Posterior vena cava (tissue), 2 donors: ENCODE measurements at regions not wholly inside any gene's neighbourhood (a gene's known extent, or its start where the extent isn't known, plus 50 kb on each side); places are given as distances from the start of the nearest gene placed in this dataset.
"Not testable (repeated sequence)": the region's sequence is repeated elsewhere in the genome, so short reads cannot be mapped to it uniquely, and the experiment has no call there.

Experiments used
- DNase-seq: peaks from one replicate; pipeline ENCODE4 v3.0.0-alpha.2; 2020; ENCODE audit warnings: low spot score
- intact Hi-C, 2 donors: fragments of 100-400 bp; cut with DNase I; formaldehyde crosslinking; loops; one replicate each; pipeline versions ENCODE4 v1.14.1 to v1.14.2; 2022 to 2023
- donor health status: DM: yes; HTN: yes; CAD: no.
- donor health status: DM: yes; HTN: yes; CAD: no.

DNA sequence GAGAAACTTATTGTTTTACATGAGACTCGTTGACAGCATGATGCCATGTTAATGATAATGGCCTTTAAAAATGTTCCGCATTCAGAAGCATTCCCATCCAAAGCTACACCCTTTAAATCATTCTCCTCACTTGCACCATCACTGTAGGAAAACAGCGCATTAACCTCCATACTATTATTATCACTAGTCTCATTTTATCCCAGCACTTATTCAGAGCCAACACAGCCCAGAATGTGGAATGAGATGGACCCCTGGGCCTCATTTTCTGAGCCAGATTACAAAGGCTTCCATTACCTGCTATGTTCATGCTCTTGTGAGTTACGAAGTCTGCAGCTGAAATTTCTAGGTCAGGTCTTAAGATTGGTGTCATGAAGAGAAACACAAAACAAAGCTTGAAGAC lies 159.4 kb downstream of the HS3ST3A1 start:
- intact Hi-C loops: no loop called here
- no peak for DNase-seq

DNA sequence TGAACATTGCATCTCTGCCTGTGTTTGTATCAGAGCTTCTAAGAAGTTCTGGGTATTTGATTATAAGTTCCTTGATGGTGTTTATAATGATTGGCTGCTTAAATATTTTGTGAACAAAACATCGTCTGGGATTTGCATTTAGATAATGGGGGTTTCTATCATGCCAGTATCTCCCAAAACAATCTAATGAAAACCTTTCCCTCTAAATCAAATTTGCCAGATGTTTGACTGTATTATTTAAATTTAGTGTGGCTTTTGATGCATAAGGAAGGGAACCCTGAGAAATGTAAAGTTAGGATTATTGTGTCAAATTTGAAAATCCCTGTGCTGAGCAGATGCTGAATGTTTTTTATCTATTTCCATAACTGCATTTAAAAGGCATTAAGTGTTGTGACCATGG lies 159.9 kb downstream of the HS3ST3A1 start:
- DNase-seq: no peak
- intact Hi-C loops: no loop called here

DNA sequence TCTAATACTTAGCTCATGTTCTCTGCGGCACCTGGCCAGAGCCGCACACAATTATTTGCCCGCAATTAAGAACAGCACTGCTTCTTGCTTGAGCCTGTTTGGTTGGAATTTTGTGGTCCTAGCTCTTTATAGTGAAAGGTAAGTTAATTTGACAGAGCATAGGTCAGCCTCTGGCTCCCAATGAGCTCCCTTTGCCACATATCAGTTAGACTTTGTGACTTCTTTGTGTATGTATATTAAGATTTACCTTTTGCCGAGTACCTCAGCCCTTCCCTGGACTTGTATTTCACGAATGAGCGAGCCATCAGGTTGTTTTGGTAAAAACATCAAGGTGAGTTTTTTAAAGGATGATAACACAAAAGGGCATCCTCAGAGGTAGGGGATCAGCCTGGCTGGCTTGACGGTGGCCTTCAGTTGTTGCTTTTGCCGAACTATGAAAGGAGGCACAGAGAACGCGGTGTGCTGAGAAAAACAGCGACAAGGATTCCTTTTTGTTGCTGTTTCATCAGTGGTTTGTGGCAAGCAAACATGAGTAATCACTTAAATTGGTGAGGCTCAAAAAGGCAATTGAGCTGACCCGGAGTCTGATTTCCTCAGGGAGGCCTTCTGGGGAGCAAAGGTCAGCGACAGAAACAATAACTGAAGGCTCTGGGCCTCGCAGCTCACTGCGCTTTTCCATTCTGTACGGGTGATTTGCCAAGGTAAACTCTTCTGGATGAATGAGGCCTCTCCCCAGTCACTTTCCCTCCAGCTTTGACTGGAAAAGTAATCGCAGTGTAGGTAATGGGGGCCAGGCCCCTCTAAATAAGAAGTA lies 163.6 kb downstream of the HS3ST3A1 start:
- intact Hi-C loops: no loop called here
- DNase-seq: no peak

DNA sequence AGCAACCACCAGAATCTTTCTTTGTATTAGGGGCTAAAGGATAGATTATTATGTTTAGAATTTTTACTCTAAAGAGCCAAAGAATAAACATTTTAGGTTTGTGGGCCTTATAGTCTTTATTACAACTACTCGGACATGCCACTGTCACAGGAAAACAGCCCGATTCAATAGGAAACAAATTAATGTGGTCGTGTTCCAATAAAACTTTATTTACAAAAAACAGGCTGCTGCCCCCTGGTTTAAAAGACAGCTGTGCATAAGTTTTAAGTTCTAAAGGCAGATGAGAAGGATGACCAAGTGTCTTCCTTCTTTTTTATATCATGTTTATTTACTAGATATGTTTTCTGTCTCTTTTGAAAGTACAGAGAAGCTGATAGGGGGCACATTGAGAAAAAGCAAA lies 166.5 kb downstream of the HS3ST3A1 start:
- no peak for DNase-seq
- intact Hi-C loops: no loop called here

DNA sequence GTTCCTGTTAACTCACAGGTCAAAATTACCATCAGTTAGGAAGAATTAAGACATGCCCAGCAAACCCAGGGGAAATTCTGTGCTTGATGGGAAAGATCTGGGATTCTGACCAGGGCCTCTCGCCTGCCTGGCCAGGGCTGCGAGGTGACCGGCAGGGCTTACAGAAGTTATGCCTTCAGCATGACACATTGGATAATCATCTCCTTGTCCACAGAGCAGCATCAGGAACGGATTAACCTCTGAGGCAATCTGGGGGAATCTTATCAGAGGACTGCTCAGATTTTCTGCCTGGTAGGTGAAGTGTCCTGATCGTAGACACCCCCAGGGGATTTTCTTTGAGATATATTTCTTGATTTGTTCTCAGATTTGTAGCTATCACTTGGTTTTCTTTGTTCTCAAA lies 172.5 kb downstream of the HS3ST3A1 start:
- DNase-seq: no peak
- intact Hi-C loops: no loop called here

DNA sequence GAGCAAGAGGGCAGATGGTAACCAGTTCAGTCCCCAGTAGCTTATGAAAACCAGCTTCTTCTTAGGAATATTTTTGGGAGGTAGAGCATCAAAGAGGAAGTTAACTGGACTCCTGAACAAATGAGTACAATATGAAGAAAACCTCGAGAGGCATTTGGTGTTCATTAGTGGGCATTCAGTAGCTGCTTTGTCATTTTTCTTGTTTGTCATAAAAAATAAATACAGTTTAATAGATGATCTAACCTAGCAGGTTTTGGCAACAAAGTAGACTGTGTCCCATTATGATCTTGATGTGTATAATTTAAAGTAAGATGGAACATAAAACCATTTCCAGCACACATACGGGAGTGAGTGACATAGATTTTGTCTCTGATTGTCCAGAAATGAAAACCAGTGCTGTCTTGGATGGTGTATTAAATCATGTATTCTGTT lies 173.1 kb downstream of the HS3ST3A1 start:
- DNase-seq: no peak
- intact Hi-C loops: no loop called here

DNA sequence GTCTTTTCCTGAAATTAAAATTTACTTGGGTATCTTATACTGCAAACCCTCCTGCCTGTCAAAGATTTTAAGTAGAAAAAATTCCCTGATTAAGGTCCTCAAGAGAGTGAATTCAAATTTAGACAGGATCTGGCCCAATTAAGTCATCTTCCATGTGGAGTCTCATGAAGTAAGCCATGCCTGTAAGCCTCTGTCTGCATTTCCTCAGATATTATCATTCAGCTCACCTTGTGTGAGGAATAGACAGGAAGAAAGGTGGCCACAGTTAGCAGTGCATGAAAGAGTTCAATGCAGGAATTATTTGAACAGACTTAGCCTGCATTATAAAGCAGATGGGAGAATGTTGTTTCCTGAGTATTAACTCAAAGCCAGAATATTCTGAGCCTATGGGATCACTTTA lies 174.7 kb downstream of the HS3ST3A1 start:
- DNase-seq: no peak
- intact Hi-C loops: no loop called here

DNA sequence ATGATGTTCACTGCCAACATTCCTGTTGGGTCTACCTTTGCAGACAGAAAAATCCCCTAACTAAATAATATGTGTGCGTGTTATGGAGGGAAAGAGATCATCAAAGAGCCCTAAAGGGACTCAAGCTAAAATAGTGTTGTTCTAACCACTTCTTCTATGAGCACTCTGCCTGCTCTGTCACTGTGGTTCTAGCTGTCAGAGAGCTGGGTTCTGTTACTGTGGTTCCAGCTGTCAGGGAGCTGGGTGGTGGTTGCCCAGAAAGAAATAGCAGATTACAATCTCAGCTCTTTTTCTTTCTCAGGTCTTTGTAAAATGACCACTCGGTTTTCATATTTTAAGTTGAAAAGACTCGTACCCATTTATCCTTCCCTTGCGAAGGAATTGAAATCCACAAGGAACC lies 176.3 kb downstream of the HS3ST3A1 start:
- DNase-seq: no peak
- intact Hi-C loops: no loop called here

DNA sequence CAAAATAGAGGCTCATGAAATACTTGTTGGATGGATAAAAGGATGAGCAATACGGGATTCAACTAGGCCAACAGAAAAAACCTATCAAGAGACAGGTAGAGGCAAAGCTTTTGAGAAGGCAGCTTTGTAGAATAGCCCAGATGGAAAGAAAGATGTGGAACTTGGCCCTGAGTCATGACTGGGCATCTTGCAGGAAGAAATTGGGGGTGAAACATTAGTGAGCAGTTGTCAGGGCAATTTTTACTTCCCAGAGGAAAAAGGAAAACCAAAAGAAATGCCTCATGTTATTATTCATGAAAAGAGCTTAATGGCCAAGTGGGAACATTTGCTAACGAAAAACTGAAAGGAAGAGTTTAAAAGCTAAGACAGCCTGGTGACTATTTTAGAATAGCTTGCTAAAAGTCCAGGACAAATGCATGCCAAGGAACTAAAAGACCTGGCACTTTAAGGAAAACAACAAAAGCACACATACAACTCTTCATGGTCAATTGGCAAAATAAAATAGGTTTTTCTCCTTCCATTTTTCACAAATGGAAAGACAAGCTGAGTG lies 180.1 kb downstream of the HS3ST3A1 start:
- intact Hi-C loops: no loop called here
- no peak for DNase-seq

DNA sequence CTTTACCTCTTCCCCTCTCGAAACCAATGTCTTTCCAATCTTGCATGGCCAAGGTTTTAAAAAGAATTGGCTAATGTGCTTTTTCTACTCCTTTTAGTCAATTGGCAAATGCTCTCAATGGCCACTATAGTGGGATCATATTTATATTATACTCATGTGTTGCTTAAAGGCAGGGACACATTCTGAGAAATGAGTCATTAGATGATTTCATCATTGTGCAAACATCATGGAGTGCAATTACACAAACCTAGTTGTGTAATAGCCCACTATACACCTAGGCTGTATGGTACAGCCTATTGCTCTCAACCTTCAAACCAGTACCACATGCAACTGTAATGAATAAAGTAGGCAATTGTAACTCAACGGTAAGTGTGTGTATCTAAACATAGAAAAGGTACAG lies 180.9 kb downstream of the HS3ST3A1 start:
- no peak for DNase-seq
- intact Hi-C loops: no loop called here

DNA sequence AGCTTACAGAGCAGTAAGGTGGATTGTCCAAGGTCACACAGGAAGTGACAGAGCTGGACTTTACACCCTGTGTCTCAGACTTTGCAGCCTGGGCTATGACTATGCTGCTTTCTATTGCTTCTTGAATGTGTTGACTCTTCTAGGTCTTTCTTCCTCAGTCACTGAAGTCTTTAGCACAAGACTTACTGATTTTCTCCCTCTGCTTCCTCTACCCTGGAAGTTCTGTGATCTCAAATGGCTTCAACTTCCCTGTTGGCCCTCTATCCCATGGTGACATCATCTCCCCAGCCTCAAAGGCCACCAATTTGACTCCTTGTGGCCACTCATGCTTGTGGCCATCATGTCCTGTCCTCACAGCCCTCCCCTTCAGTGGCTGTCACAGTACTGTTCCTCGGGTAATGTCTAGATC lies 181.3 kb downstream of the HS3ST3A1 start:
- intact Hi-C loops: no loop called here

DNA sequence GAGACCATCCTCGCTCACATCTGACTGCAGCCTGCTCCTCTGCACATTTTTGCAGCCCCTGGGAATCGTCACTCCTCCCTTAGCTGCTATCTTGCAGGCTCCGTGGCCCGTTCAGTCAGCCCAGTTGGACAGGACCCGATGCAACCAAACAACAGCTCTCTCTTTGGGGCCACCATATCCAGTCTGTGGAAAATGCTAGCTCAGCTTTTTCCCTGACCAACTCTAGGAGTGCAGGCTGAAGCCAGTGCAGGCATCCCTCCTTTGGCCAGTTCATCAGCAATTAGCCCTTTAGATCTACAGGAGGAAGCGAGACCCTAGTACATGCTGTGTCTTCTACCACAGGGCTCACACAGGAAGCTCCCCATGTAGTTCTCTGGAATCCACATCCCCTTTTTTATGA lies 182.1 kb downstream of the HS3ST3A1 start:
- intact Hi-C loops: no loop called here
- DNase-seq: no peak

More for the DNA sequence above, 181.3 kb downstream of the HS3ST3A1 start:
- DNase-seq: no peak

DNA sequence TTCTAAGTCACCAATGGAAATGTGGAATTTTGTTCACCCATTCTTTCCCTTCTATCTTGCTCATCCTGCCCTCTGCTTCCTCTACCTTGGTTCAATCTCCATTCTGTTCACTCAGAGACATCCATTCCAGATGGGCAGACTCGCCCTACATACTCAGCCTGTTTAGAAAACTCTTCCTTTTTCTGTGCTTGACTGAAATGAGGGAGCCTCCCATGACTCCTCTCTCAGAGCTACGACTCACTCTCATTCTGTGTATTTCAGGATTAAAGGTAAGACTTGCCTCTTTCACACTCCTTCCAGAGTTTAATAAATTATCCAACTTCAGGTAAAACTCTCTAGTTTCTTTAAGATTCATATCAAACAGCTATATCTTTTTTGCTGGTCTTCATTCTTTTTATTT lies 182.8 kb downstream of the HS3ST3A1 start:
- intact Hi-C loops: no loop called here
- no peak for DNase-seq

DNA sequence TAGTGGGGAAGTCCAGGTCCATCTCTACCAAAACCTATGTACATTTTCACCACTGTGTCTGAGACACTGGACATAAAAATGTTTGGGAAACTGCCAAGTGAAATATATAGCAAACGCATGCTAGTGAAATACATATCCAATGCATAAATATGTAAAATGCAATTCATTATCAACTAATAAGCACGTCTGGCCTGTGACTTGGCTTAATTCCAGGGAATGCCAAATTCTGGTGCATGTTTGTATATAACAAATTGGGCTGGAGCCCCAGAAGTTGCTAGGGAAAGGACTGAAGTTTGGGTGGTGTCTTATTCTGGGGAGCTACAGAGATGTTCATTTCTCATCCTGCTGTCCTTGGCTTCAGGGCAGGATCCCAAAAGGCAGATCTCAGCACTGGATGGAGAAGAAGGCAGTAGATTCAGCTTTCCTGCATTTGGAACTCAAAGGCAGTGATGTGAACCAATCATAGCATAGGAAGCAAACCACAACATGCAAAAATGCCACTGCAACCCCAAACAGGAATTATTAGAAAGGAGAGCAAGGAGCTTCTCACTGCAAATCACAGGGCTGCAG lies 184.3 kb downstream of the HS3ST3A1 start:
- intact Hi-C loops: no loop called here
- DNase-seq: no peak

DNA sequence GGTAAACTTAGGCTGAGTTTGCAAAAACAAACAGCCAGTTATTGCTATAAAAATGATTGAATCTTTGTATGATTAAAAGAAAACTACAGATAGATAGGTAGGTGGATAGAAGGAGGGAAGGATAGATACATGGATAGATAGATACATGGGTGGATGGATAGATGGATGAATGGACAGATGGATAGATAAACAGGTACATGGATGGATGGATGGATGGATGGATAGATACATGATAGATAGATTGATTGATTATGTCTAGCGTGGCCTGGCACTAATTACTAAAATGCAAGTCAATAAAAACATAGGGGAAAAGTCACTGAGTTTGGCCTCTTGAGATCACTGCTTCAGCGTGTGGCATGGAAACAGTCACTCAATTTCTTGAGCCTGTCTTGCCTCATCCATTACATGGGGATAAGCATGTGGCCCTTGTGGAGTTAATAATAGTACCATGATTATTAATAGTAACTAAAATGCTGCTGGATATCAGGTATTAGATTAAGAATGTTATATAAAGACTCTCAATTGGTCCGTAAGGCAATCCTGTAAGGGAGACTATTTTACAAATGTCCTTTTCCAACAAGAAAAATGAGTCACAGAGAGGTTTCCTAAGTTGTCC lies 184.9 kb downstream of the HS3ST3A1 start:
- intact Hi-C loops: no loop called here
- DNase-seq: no peak

DNA sequence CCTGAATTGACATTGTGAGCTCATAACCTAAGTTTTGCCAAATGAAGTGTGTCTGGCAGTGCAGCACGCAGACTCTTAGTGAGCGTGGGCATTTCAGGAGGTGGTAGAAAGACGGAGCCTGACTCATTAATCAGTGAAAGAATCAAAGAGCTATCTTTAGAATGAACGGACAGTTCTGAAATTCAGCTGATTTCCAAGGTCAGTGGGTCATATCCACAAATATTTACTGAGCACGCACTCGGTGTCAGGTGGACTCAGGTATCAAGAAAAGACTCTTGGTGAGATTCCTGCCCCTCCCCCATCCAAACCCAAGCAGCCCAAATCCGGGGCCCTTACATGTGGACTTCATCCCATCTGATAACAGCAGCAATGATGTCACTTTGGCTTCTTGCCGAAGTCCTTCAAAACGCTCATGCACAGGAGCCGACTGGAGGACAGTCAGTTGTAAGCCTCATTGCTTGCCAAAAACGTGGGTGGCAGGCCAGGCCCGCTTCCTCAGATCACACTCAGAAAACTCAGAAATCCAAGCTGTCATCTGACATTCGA lies 185.8 kb downstream of the HS3ST3A1 start:
- DNase-seq: no peak

DNA sequence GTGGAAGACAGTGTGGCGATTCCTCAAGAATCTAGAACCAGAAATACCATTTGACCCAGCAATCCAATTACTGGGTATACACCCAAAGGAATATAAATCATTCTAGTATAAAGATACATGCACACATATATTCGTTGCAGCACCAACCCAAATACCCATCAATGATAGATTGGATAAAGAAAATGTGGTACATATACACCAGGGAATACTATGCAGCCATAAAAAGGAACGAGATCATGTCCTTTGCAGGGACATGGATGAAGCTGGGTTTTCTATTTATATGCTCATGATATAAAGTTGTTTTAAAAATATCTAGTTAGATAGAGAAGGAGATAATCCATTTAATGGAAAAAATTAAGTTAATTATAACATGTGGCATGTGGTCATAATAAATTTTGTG lies 186.5 kb downstream of the HS3ST3A1 start:
- DNase-seq, intact Hi-C loops: not testable (repeated sequence)

More for the DNA sequence above, 185.8 kb downstream of the HS3ST3A1 start:
- intact Hi-C loops: no loop called here

DNA sequence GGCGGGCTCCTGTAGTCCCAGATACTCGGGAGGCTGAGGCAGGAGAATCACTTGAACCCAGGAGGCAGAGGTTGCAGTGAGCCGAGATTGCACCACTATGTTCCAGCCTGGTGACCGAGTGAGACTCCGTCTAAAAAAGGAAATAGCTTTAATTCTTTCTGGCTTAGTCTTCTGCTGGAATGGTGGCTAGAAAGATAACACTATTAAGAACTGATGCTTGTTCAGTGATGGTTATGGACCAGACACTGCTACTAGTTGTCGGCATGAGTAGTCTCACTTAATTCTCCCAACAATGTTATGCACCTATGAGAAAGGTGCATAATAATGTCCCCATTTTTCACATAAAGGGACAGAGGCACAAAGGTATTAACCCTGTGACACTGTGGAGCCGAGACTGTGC lies 188.7 kb downstream of the HS3ST3A1 start:
- no peak for DNase-seq
- intact Hi-C loops: no loop called here

DNA sequence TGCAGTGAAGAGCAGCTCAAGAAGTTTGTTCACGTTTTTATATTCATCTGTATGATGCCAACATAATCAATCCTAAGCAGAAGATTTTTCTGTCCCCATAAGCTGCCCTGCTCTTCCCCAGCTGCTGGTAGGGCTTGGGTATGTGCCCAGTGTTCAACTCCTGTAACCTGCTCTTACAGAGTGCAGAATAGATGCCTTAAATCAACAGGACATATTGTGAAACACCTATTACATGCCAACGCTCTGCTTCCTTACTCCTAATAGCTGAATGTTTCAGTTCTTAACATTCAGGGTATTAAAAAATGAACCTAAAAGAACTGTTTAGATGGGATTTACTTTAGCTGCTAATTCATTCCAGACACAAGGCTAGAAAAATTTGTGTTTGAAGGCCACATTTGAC lies 190.9 kb downstream of the HS3ST3A1 start:
- intact Hi-C loops: no loop called here
- no peak for DNase-seq

DNA sequence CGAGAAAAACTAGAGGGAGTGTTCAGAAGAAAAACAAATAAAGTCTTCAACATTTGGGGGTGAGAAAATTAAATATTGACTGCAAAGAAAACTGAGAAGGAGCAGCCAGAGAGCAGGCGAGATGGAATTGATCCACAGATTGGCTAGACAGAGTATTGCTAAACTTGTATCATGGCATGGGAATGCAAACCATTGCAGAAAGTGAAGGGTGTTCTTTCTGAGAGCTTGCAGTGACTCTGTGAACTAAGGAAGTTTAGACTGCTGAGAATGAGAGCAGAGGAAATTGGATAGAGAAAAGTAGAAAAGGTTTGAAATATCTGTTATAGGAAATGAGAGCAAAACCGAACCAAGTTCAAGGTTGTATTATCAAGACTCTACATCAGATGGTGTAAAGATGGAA lies 191.5 kb downstream of the HS3ST3A1 start:
- intact Hi-C loops: no loop called here

More for the DNA sequence above, 191.5 kb downstream of the HS3ST3A1 start:
- no peak for DNase-seq
